K562 (cell line): ENCODE measurements at regions not wholly inside any gene's neighbourhood (a gene's known extent, or its start where the extent isn't known, plus 50 kb on each side); places are given as distances from the start of the nearest gene placed in this dataset.

Experiments used
- ATAC-seq: fragments of 200-7000 bp; cut with Tn5 transposase; 3 replicates; pipeline ENCODE4 v1.9.1; 2020; ENCODE audit warnings: moderate library complexity
- BruUV-seq: library from RNA; stranded (reverse); fragments of 400-500 nt; replicated peaks from 2 replicates; lab custom pipeline; 2021; lab: Mats Ljungman, UMichigan
- CTCF ChIA-PET: fragments of 300-600 bp; formaldehyde crosslinking; extraction: SDS; loops from one replicate; lab custom pipeline; 2021; ENCODE audit warnings: low intra/inter-chr PET ratio; lab: Yijun Ruan, JAX
- POLR2A ChIA-PET: fragments of 300-600, 350-650 bp; sonication (Branson Sonifier 250); formaldehyde crosslinking; extraction: SDS; loops from one replicate; lab custom pipeline; 2021; ENCODE audit warnings: antibody characterized with exemption, inconsistent platforms; lab: Yijun Ruan, JAX
- DNase-seq, 4 experiments: peaks; one replicate each; pipeline versions ENCODE4 v3.0.0 to v3.0.0-alpha.2; 2011 to 2018; ENCODE audit warnings: low spot score in 3 of 4, mixed read lengths in 3 of 4; ENCODE audit errors: extremely low read depth in 1 of 4
- FAIRE-seq: peaks from 2 replicates; lab custom pipeline; 2011; peaks lifted over from hg19 to GRCh38; lab: Jason Lieb, UNC
- H2AFZ ChIP-seq: 2 replicates; pipeline ENCODE4 v1.6.0; 2011; ENCODE audit warnings: low read depth, low read length, control low read depth, inconsistent platforms
- H3K27ac ChIP-seq: fragments of 200-600 bp; 3 replicates; pipeline ENCODE4 v1.8.0; 2011; ENCODE audit warnings: low read depth, mild to moderate bottlenecking, control low read depth, inconsistent platforms, low read length, moderate library complexity, mixed read lengths; ENCODE audit errors: extremely low read depth
- H3K27me3 ChIP-seq, 2 experiments: fragments of 300-600 bp in 1 of 2; 2 replicates in 1 of 2; 3 replicates in 1 of 2; pipeline versions ENCODE4 v1.6.0 to v1.8.0; 2011; ENCODE audit warnings: inconsistent platforms in 2 of 2, low read length in 2 of 2, mild to moderate bottlenecking in 1 of 2, mixed read lengths in 1 of 2, moderate library complexity in 1 of 2; ENCODE audit not compliant: control insufficient read depth in 2 of 2, insufficient read depth in 2 of 2
- H3K36me3 ChIP-seq: fragments of 300-600 bp; 3 replicates; pipeline ENCODE4 v1.8.0; 2011; ENCODE audit warnings: mild to moderate bottlenecking, low read length, inconsistent platforms; ENCODE audit not compliant: control insufficient read depth, insufficient read depth
- H3K4me1 ChIP-seq, 2 experiments: fragments of 200-600 bp in 1 of 2; replicated peaks in 1 of 2; 2 replicates in 1 of 2; 3 replicates in 1 of 2; pipeline versions ENCODE4 v1.5.1 to v1.8.0; 2011; ENCODE audit warnings: inconsistent platforms in 2 of 2, low read length in 2 of 2, mild to moderate bottlenecking in 1 of 2, mixed read lengths in 1 of 2, moderate library complexity in 1 of 2; ENCODE audit not compliant: control insufficient read depth in 2 of 2, insufficient read depth in 2 of 2
- H3K4me2 ChIP-seq: 2 replicates; pipeline ENCODE4 v1.6.1; 2011; ENCODE audit warnings: low read length, control low read depth, inconsistent platforms, mixed read lengths; ENCODE audit not compliant: insufficient read depth
- H3K4me3 ChIP-seq: fragments of 200-600 bp; sonication (generic), shearing (Covaris generic); 2 replicates; pipeline ENCODE4 v1.5.1; 2016; ENCODE audit warnings: control low read depth, inconsistent platforms
- H3K79me2 ChIP-seq: fragments of 200-600 bp; 3 replicates; pipeline ENCODE4 v1.8.0; 2011; ENCODE audit warnings: low read length, inconsistent platforms; ENCODE audit not compliant: control insufficient read depth, insufficient read depth
- H3K9ac ChIP-seq, 2 experiments: 2 replicates each; pipeline versions ENCODE4 v1.6.0 to v1.6.1; 2011; ENCODE audit warnings: low read depth in 2 of 2, low read length in 2 of 2, control low read depth in 1 of 2, inconsistent platforms in 1 of 2, mild to moderate bottlenecking in 1 of 2, mixed read lengths in 1 of 2; ENCODE audit not compliant: insufficient read depth in 1 of 2
- H3K9me1 ChIP-seq: one replicate; pipeline ENCODE4 v1.6.0; 2011; ENCODE audit warnings: inconsistent platforms, mild to moderate bottlenecking, low read length, moderate library complexity; ENCODE audit not compliant: control insufficient read depth, insufficient read depth
- H3K9me3 ChIP-seq: replicated peaks from 2 replicates; pipeline ENCODE4 v1.5.1; 2011; ENCODE audit warnings: low read depth, low read length, inconsistent platforms; ENCODE audit not compliant: control insufficient read depth, insufficient read depth
- H4K20me1 ChIP-seq: replicated peaks from 2 replicates; pipeline ENCODE4 v1.6.1; 2011; ENCODE audit warnings: low read length, inconsistent platforms, mixed read lengths; ENCODE audit not compliant: control insufficient read depth, insufficient read depth
- E4F1 ChIP-seq: fragments of 250-450 bp; sonication (Bioruptor Pico); IDR thresholded peaks from 2 replicates; pipeline ENCODE4 v1.5.0; 2021; ENCODE audit warnings: mild to moderate bottlenecking, borderline replicate concordance
- GABPB2 ChIP-seq: fragments of 250-450 bp; sonication (Bioruptor Pico); conservative IDR thresholded peaks from 2 replicates; pipeline ENCODE4 v1.5.1; 2021; ENCODE audit warnings: mild to moderate bottlenecking
- MCM3 ChIP-seq: fragments of 450-650 bp; IDR thresholded peaks from 2 replicates; pipeline ENCODE4 v1.6.1; 2016
- MNT ChIP-seq, 2 experiments: fragments of 450-650 bp; conservative IDR thresholded peaks; 2 replicates each; pipeline ENCODE4 v1.6.1; 2017; ENCODE audit warnings: mild to moderate bottlenecking in 2 of 2, moderate library complexity in 2 of 2
- RBM17 ChIP-seq: fragments of 200-400 bp; formaldehyde crosslinking; IDR thresholded peaks from 2 replicates; pipeline ENCODE4 v1.6.1; 2017; ENCODE audit warnings: low read depth, mild to moderate bottlenecking, low read length, borderline replicate concordance
- ZNF76 ChIP-seq: fragments of 250-450 bp; sonication (Bioruptor Pico); IDR thresholded peaks from 2 replicates; pipeline ENCODE4 v1.4.0; 2020; ENCODE audit warnings: mild to moderate bottlenecking, moderate library complexity, borderline replicate concordance
- WGBS: fragments of 100-300 bp; shearing (Covaris generic); methylation state at CpG from one replicate; pipeline ENCODE4 v1.1.6; 2016; ENCODE audit warnings: low coverage, mixed read lengths; ENCODE audit not compliant: insufficient coverage; ENCODE audit errors: missing lambda C conversion rate; 5-methylcytosine and 5-hydroxymethylcytosine counted together
- in situ Hi-C: fragments of 300-500 bp; cut with MboI; formaldehyde crosslinking; loops from 4 replicates; pipeline ENCODE4 v1.15.0; 2018; ENCODE audit warnings: inconsistent platforms, mixed read lengths
- intact Hi-C: fragments of 100-400 bp; cut with micrococcal nuclease; formaldehyde crosslinking; loops from 2 replicates; pipeline ENCODE4 v1.14.2; 2022

- WGBS, result 0% methylated on average over 2 of the region's 2 CpGs
- DNase-seq, result no peak
- Histone ChIP-seq H4K20me1 (no peaks in the 10 kb centered on the region), H3K9ac (no peak overlapping the region), H3K4me2 (no peak overlapping the region), H3K36me3 (no peaks in the 10 kb centered on the region), H3K79me2 (no peaks in the 10 kb centered on the region), H3K9me1 (no peaks in the 10 kb centered on the region)
- POLR2A ChIA-PET, result no interaction called here
- in situ Hi-C loops (no loop called here), intact Hi-C loops (no loop called here)
- FAIRE-seq, result no peak
- no peak for TF ChIP-seq ZNF76 (CRISPR knock-in tag)
- no peak for TF ChIP-seq RBM17
- TF ChIP-seq MNT (conservative IDR thresholded peaks at IDR 0.05), result no peak
- TF ChIP-seq E4F1 (CRISPR knock-in tag), result no peak
- TF ChIP-seq GABPB2 (CRISPR knock-in tag), result no peak
- TF ChIP-seq MCM3, result no peak
- TF ChIP-seq, all 486 proteins: peak for 0
- no peak for ATAC-seq
- CTCF ChIA-PET, result no interaction called here
- Histone ChIP-seq H2AFZ (no peak overlapping the region), H3K4me3 (no peak overlapping the region), H3K27ac (no peak overlapping the region), H3K4me1 (no peaks in the 10 kb centered on the region), H3K9me3 (no peaks in the 10 kb centered on the region), H3K27me3 (no peaks in the 10 kb centered on the region)
- no TSS peak for BruUV-seq
These were observed 842.6 kb downstream of the TECRL start for GRCh38 chr4:63566658-63567057.
